ENCODE measurements at regions not wholly inside any gene's neighbourhood (a gene's known extent, or its start where the extent isn't known, plus 50 kb on each side); places are given as distances from the start of the nearest gene placed in this dataset.

DNA sequence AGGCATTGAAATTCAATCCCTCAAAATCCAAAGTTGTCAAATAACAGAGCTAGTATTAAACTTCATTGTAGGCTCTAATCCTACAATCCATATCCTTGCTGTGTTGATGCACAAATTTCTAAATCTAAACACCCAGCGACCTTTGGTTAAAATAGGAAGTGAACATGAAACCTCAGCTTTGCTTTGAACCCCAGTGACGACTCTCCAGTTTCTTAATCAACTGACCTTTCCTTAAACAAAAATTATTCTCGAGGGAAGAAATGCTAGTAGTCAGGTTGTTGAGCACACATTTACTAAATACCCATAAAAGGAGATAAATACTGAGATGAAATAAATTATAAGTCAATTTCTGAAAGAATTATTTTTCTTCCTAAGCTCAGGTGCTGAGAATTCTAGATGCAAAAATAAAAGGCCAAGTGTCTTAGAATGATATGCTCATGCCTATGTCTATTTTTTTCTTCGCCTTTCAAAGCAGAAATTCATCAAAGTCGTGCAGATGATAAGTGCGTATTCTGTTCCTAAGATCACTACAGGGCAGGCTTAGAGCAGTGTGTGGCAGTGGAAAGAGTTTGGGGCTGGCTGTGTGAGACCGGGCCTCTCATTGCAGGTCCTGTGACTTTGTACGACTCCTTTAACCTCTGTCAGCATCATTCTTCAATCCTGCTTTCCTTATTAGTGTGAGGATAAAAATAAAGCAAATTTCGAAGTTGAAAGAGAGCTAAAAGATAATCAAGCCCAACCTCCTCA lies 208.7 kb downstream of the PRL start:
- no peak for DNase-seq (ENCODE audit: low read depth in 1 of 2, low spot score in 1 of 2)

DNA sequence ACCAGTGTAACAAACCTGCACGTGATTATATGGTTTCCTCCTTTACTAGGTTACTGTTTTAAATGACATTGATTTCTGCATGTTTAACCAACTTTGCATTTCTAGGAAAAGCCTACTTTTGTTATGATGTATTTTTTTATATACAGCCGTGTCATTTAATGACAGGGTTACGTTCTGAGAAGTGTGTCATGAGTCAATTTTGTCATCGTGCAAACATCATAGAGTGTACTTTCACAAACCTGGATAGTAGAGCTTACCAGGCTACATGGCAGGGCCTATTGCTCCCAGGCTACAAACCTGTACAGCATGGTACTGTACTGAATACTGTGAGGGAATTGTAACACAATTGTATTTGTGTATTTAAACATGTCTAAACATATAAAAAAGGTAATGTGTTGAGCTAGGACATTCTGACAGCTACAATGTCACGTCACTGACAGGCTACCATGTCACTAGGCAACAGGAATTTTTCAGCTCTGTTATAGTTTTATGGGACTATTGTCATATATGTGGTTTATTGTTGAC lies 205.3 kb downstream of the PRL start:
- no peak for DNase-seq (ENCODE audit: low read depth in 1 of 2, low spot score in 1 of 2)

DNA sequence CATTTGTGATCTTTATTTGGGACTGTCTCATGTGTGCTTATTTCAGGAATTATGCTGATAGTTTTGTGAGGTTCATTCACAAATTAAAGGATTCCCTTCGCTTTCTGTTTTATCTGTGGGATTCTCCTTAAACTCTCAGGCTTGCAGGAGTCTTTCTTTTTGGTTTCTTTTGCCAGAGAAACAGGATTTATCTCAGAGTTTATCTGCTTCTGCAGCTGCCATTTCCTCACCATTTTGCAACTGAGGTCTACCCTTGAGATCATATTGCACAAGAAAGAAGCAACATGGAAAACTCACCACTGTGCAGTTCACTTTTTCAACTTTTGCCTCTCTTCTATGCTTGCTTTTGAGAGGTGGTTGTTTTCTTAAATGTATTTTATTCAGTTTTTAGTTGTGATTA lies 201.0 kb downstream of the PRL start:
- no peak for DNase-seq (ENCODE audit: low read depth in 1 of 2, low spot score in 1 of 2)

DNA sequence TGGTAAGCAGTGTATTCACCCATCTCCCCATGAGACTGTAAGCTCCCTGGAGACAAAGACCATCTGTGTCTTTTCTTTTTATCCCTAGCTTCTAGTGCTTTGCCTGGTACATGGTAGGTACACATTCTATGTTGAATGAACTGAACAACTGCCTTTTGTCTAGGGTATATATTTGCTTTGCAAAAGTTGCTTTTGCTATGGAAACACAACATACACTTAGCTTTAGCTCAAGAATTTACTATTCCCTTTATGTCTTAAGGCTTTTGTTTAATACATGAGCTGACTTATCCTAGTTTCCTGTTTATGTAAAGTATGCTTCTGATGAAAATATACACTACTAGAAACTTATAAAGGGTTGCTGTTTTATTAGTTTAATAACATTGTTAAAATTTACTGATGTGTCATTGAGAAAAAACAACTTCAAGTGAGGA lies 198.2 kb downstream of the PRL start:
- no peak for DNase-seq (ENCODE audit: low read depth in 1 of 2, low spot score in 1 of 2)

DNA sequence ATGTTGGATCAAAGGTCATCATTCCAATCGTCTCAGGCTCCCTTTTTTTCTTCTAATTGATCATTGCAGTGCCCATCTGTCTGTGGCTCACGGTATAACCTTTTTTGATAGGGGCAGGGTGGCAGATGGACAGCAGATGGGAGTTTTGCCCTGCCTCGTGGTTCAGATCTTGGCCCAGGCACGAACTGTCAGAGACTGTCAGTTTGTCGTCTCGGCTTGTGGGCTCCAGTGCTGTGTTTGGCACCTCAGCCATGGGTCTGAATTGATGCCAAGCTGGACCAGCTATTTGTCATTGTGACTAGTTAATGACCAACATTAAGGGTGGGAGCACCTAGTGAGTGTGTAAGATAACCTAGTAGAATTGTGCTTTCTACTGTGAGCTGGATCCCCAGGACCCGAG lies 197.6 kb downstream of the PRL start:
- no peak for DNase-seq (ENCODE audit: low read depth in 1 of 2, low spot score in 1 of 2)

DNA sequence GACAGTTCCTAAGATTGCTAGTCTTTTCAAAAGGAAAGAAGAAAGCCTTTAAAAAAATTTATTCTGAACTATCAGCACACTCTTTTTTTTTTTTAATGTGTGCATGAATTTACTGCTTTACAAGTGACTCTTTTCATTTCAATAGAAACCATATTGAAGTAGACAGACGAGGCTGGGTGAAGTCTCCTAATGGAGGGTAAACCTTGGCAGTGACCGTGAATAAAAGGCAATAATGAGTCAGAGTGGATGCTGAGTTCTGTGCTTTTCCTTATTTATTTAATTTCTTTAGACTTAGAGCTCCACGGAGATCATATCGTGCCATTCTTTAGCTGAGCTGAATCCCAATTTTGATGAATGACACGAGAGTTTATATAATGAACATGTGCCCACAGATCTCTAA lies 196.9 kb downstream of the PRL start:
- DNase-seq (ENCODE audit: low read depth in 1 of 2, low spot score in 1 of 2) = no peak

DNA sequence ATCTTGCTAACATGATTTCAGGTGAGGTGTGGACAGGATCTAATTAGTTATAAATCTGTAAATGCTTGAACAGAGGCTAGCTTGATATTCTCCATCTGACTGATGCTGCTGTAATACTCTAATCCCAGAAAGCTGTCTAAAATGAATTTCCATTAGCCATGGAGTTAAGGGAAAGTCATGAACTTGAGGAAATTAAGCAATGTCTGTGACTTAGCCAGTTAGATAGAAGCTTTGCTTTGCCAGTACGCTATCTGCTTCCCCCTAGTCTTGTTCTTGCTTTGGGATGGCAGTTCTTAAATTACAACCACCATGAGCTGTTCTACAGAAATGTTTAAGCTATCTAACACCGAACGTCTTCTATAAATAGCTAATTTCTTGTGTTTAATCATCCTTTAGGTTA lies 195.7 kb downstream of the PRL start:
- no peak for DNase-seq (ENCODE audit: low read depth in 1 of 2, low spot score in 1 of 2)

DNA sequence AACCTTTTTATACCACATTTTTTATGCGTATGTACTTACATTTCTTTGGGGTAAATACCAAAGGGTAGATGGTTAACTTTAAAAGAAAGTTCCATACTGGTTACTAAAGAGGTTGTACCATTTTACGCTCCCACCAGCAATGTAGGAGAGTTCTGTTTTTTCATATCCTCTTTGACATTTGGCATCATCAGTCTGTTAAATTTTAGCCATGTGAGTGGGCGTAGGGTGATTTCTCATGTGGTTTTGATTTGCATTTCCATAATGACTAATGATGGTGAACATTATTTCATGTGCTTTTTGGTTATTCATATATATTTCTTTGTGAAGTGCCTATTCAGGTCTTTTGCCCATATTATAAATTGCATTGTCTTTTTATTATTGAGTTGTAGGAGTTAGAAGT lies 194.2 kb downstream of the PRL start:
- DNase-seq (ENCODE audit: low read depth in 1 of 2, low spot score in 1 of 2) = no peak

DNA sequence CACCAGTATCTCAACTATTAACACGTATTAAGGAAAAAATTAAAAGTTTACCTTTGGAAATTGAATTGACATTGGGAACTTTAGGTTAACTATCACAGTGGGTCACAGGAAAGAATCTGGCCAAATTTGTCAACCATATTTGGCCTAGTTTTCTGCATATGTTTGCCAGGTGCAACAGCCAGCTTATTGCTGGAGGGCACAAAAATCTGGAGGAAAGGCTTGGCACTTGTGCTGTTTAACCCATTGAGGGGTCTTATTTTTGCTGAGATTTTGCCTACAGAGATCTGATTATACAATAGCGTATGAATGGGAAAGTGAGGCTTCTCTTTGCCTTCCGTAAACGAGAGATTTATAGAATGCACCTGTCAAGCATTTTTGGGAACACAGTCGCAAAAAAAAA lies 190.4 kb downstream of the PRL start:
- no peak for DNase-seq (ENCODE audit: low read depth in 1 of 2, low spot score in 1 of 2)

DNA sequence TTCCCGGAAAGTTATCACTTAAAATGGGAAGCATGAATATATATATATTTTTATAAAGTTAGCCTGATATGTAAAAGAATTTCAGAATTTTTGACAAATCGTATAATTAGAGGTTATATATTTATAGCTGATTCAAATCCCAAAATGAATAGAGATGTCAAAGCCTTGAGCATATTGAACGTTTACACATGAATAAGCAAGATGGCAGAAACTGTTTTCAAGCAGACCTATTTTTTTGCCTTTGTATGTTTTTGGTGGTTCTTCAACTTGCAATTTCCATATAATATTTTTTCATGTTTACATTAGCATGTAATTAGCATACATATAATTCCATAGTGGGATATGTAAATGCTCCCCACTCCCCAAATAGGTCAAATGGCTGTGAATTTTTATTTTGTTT lies 189.9 kb downstream of the PRL start:
- DNase-seq (ENCODE audit: low read depth in 1 of 2, low spot score in 1 of 2) = no peak

DNA sequence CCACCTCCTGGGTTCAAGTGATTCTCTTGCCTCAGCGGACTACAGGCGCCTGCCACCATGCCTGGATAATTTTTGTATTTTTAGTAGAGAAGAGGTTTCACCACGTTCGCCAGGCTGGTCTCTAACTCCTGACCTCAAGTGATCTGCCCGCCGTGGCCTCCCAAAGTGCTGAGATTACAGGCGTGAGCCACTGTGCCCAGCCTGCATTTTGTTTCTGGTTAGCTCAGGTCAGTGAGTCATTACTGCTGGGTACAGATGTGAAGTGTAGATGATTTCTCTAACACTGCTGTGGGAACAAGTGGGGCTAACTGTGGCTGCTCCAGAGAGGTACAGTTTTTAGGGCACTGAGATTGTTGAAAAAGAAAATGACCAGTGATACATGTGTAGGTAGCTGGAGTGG lies 188.6 kb downstream of the PRL start:
- no peak for DNase-seq (ENCODE audit: low read depth in 1 of 2, low spot score in 1 of 2)

DNA sequence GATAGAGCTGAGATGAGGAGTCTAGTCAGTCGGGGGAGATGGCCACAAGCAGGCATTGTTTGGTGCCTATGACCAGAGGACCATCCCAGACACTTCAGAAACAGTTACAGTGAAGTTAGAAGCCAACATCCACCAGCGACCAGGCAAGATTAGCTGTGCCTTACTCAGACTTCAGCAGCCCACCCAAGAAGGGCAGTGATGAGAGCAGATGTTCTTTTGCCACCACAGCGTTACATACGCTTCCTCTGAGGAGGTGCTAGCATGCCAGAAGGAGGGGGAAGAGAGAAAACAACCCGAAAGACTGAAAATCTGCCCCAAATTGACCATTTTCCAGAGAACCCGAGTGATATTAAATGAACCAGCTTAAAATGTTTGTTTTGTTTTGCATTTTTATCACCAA lies 186.8 kb downstream of the PRL start:
- DNase-seq (ENCODE audit: low read depth in 1 of 2, low spot score in 1 of 2) = no peak

DNA sequence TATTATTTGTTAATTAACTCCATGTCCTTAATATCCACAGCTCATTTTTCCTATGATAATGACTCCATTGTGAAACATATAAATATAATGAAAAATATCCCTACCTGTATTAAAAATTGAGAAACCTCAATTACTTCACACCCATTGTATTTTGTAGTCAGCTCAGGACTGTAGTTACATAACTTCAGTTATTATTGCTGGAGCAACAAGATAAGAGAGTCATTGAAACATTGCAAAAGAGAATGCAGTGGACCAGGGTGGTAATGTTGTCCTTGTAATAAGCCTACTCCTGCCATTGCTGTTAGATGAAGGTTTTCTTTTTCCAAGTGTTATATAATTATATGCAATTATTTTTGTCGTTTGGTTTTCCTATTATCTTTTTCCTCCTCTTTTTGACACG lies 184.4 kb downstream of the PRL start:
- DNase-seq (ENCODE audit: low read depth in 1 of 2, low spot score in 1 of 2) = no peak

DNA sequence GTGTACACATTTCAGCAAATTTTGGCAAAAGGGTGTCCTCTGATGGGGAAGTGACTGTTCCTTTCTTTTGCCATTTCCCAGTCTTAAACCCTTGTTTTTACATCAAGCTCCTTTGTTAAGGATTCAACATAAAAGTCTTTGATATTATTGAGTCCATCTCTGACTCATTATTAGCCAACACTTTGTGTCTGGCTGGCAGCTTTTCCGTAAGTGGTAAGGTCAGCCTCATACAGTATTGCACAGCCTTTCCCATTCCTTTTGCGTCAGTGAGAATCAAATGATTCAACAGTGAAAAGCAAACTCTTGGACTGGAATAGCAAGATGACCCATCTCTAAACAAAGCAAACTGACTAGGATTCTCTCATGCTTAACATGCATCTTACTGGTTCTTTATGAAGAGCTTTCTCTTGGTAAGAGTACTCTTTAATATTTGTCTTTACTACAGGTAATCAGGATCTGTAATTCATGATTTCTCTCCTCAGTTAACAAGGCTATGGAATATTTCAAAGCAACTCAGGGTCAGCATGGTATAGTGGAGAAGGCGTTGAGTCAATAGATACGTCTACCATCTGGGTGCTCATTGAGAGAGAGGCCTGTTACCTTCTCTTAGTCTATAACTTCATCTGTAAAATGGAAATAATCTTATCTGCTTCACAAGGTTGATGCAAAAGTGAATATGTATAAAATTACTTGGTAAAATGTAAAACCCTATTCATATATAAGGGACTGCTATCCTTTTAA lies 183.6 kb downstream of the PRL start:
- DNase-seq (ENCODE audit: low read depth in 1 of 2, low spot score in 1 of 2) = no peak

DNA sequence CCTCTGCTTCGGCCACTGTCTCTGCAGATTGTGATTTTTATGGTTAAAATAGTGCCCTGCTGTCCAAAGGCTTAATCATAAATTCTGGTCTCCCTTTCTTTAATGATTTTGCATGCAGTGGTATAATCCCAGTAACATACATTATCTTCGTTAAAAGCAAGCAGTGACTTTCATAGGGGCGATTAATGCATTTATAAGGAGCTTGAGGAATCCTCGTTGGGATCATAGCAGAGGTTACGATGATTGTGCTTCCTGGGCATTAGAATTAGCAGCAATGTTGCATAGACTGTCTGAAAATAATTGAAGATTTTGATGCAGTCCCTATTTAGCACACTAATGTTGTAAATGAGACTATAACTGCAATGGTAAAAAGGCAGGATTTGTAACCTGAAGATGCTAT lies 181.3 kb downstream of the PRL start:
- no peak for DNase-seq (ENCODE audit: low read depth in 1 of 2, low spot score in 1 of 2)

DNA sequence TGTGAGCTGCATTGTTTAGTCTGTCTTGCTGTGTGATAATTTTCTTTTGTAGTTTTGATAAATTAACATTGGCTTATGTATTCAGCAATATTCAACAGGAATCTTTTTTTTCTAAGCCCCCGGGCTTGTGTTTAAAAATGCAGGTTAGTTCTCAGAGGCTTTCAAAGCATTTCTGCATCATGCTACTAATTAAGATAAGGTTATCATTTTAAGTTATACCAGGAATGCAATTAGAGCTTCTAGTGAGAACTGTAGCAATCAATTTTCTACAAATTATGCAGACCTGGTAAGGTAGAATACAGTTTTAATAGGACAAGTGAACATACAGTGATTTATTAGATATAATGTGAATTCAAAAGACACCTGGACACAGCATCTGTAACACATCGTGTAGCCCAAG lies 179.2 kb downstream of the PRL start:
- no peak for DNase-seq (ENCODE audit: low read depth in 1 of 2, low spot score in 1 of 2)

DNA sequence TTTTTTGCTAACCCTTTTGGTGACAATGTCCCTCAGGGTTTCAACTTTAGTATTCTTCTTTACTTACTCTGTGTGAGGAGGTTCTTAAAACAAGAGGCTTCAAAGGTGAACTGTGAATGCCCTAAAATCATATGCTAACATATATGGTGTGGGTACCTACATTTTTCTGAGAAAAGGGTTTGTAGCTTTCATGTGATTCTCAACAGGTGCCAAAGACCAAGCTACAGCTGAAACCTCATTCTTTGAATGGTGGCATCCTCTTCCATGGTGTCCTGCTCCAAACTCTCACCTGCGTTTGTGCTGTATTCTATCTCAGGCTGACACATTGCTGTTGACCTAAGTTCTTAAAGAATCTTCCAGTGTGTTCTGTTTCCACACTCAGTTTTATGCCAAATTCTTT lies 177.3 kb downstream of the PRL start:
- DNase-seq (ENCODE audit: low read depth in 1 of 2, low spot score in 1 of 2) = no peak

DNA sequence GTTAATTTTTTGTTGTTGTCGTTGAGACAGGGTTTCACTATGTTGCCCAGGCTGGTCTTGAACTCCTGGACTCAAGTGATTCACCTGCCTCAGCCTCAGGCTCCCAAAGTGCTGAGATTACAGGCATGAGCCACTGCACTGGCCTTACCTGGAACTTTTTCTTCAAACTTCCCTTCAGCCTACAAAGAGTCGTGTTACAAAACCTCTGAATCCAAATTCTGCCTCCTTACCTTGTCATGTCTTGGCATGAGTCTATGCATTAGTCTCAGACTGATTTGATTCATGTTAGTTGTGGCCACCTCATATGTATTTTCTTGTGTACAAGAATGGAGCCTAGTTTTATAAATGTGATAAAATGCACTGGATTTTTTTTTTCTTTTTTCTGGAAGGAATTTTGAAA lies 172.1 kb downstream of the PRL start:
- no peak for DNase-seq (ENCODE audit: low read depth in 1 of 2, low spot score in 1 of 2)

DNA sequence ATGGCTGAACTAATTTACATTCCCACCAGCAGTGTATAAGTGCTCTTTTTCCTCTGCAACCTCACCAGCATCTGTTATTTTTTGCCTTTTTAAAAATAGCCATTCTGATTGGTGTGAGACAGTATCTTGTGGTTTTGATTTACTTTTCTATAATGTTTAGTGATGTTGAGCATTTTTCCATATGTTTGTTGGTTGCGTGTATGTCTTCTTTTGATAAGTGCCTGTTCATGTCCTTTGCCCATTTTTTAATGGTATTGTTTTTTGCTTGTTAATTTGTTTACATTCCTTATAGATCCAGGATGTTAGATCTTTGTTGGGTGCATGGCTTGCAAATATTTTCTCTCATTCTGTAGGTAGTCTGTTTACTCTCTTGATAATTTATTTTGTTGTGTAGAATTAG lies 169.9 kb downstream of the PRL start:
- DNase-seq (ENCODE audit: low read depth in 1 of 2, low spot score in 1 of 2) = no peak

DNA sequence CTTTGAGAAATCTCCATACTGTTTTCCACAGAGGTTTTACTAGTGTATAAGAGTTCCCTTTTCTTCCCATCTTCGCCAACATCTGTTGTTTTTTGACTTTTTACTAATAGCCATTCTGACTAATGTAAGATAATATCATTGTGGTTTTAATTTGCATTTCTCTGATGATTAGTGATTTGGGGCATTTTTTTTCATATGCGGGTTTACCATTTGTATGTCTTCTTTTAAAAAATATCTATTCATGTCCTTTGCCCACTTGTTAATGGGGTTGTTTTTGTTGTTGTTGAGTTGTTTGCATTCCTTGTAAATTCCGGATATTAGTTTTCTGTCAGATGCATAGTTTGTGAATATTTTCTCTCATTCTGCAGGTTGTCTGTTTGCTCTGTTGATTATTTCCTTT lies 167.1 kb downstream of the PRL start:
- no peak for DNase-seq (ENCODE audit: low read depth in 1 of 2, low spot score in 1 of 2)

DNA sequence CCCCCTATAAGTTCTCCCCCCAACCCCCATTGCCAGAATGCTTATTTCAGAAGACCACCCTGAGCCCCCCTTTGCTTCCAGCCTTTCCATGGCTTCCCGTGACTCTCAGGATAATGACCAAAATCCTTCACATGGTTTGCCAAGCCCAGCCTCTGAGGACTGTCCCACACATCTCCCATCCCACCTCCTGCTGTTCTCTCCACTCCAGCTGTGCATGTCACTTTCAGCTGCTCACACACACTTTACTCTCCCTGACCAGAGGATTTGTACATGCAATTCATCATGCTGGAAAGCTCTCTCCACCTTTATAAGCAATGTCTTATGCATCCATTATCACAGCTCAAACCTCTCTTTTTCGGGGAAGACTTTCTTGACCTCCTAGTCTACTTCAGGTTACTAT lies 164.2 kb downstream of the PRL start:
- no peak for DNase-seq (ENCODE audit: low read depth in 1 of 2, low spot score in 1 of 2)

DNA sequence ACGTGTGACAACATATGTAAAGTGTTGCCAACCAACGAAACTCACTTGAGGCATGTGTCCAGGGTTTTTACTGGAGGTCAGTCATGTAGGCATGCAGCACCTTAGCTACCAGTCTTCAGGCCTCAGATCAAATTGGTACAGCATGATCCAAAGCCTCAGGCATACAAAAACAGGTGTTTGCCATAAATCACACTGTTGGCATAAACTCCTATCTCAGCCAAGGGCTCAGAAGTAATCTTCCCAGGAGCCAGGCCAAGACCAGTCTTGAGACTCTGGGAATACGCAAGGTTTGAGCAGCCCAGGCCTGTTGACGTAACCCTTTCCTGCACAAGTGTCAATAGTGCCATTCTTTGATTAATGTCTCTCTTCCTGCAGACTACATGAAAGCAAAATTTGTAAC lies 163.5 kb downstream of the PRL start:
- DNase-seq (ENCODE audit: low read depth in 1 of 2, low spot score in 1 of 2) = no peak

DNA sequence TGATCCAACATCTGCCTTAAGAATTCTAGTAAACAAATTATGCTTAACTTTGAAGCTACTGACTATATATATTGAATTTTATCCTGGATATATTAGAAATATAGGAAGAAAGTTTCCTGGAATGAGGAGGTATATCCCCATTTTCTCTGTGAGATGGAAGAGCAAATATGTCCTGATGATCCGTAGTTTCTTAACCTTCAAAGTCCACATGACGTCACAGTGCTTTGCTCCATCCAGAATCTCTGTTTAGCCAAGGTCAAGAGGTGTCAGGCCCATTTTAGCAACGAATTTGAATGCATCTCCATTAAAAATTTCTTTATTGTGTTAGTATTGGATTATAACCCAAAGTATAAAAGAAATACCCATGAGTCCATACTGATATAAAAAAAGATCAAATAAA lies 162.5 kb downstream of the PRL start:
- DNase-seq (ENCODE audit: low read depth in 1 of 2, low spot score in 1 of 2) = no peak

Data from stimulated activated CD4-positive, alpha-beta T cell treated with anti-CD3 and anti-CD28 coated beads, Interleukin-15, amount 100 ng/mL, for 1 hour (primary cell).